H1 (cell line): ENCODE measurements at regions not wholly inside any gene's neighbourhood (a gene's known extent, or its start where the extent isn't known, plus 50 kb on each side); places are given as distances from the start of the nearest gene placed in this dataset.
A peak's percentile ranks its signal among the peaks of the same experiment; 100 is the strongest.

Source experiments
- CTCF ChIA-PET: fragments of 300-600 bp; sonication (Branson Sonifier 250); formaldehyde crosslinking; loops from one replicate; lab custom pipeline; 2021; ENCODE audit not compliant: partially characterized antibody; lab: Charles Lee
- POLR2A ChIA-PET: fragments of 300-600 bp; sonication (Branson Sonifier 250); formaldehyde crosslinking; loops from one replicate; lab custom pipeline; 2021; ENCODE audit warnings: inconsistent platforms; ENCODE audit not compliant: partially characterized antibody; lab: Charles Lee
- DNase-seq, 2 experiments: peaks; one replicate each; pipeline versions ENCODE4 v3.0.0 to v3.0.0-alpha.2; 2010 to 2022; ENCODE audit warnings: low spot score in 2 of 2, low read depth in 1 of 2, mixed read lengths in 1 of 2
- FAIRE-seq: peaks from 2 replicates; lab custom pipeline; 2011; peaks lifted over from hg19 to GRCh38; lab: Jason Lieb, UNC
- H2AFZ ChIP-seq: 2 replicates; pipeline ENCODE4 v1.8.1; 2012; ENCODE audit warnings: low read length, inconsistent platforms
- H2AK5ac ChIP-seq: 2 replicates; pipeline ENCODE4 v1.6.1; 2013; ENCODE audit warnings: low read depth, low read length
- H2BK120ac ChIP-seq: replicated peaks from 2 replicates; pipeline ENCODE3; 2013; ENCODE audit warnings: low read depth, low read length, inconsistent platforms
- H2BK12ac ChIP-seq: 2 replicates; pipeline ENCODE4 v1.6.1; 2013; ENCODE audit warnings: low read depth, low read length
- H2BK15ac ChIP-seq: 2 replicates; pipeline ENCODE4 v1.6.1; 2013; ENCODE audit warnings: low read length
- H2BK20ac ChIP-seq: 2 replicates; pipeline ENCODE4 v1.6.1; 2013; ENCODE audit warnings: low read length
- H2BK5ac ChIP-seq: 2 replicates; pipeline ENCODE4 v1.6.1; 2013; ENCODE audit warnings: low read depth, low read length
- H3K14ac ChIP-seq: 2 replicates; pipeline ENCODE4 v1.6.1; 2013; ENCODE audit warnings: inconsistent platforms; ENCODE audit not compliant: insufficient read length
- H3K18ac ChIP-seq: 2 replicates; pipeline ENCODE4 v1.6.1; 2013; ENCODE audit warnings: low read length; ENCODE audit errors: extremely low read depth
- H3K23ac ChIP-seq: 2 replicates; pipeline ENCODE4 v1.6.1; 2013; ENCODE audit warnings: inconsistent platforms; ENCODE audit not compliant: insufficient read length
- H3K23me2 ChIP-seq: 2 replicates; pipeline ENCODE4 v1.6.1; 2013; ENCODE audit warnings: low read depth, low read length
- H3K27ac ChIP-seq: 2 replicates; pipeline ENCODE4 v1.6.1; 2011; ENCODE audit warnings: low read depth, low read length, inconsistent platforms
- H3K27me3 ChIP-seq, 4 experiments: replicated peaks in 1 of 4; 1 replicate in 1 of 4; 2 replicates in 3 of 4; pipeline versions ENCODE4 v1.6.1 to v1.8.1; 2011 to 2013; ENCODE audit warnings: low read length in 3 of 4, mild to moderate bottlenecking in 3 of 4, inconsistent platforms in 2 of 4, mixed read lengths in 2 of 4, moderate library complexity in 1 of 4; ENCODE audit not compliant: control insufficient read depth in 3 of 4, insufficient read depth in 3 of 4; ENCODE audit errors: extremely low read depth in 1 of 4
- H3K36me3 ChIP-seq, 4 experiments: 2 replicates each; pipeline versions ENCODE4 v1.6.1 to v1.8.1; 2011 to 2013; ENCODE audit warnings: mild to moderate bottlenecking in 4 of 4, low read length in 3 of 4, moderate library complexity in 2 of 4, control low read depth in 1 of 4, inconsistent platforms in 1 of 4; ENCODE audit not compliant: insufficient read depth in 4 of 4, control insufficient read depth in 2 of 4
- H3K4ac ChIP-seq: replicated peaks from 2 replicates; pipeline ENCODE3; 2013; ENCODE audit warnings: low read length, low read depth, mixed read lengths, inconsistent platforms; ENCODE audit not compliant: insufficient read length
- H3K4me1 ChIP-seq, 4 experiments: replicated peaks in 1 of 4; 1 replicate in 1 of 4; 2 replicates in 3 of 4; pipeline versions ENCODE4 v1.6.1 to v1.8.1; 2011 to 2013; ENCODE audit warnings: low read length in 3 of 4, inconsistent platforms in 2 of 4, mixed read lengths in 1 of 4; ENCODE audit not compliant: insufficient read depth in 4 of 4, control insufficient read depth in 3 of 4
- H3K4me2 ChIP-seq, 2 experiments: 2 replicates each; pipeline versions ENCODE4 v1.6.1 to v1.8.1; 2011 to 2013; ENCODE audit warnings: low read depth in 2 of 2, low read length in 2 of 2, control low read depth in 1 of 2, inconsistent platforms in 1 of 2, mild to moderate bottlenecking in 1 of 2; ENCODE audit not compliant: insufficient read depth in 1 of 2
- H3K4me3 ChIP-seq, 4 experiments: fragments of 200-600, 300-600 bp in 1 of 4; sonication (generic), shearing (Covaris generic), sonication (Bioruptor Twin) in 1 of 4; 2 replicates each; pipeline versions ENCODE4 v1.5.1 to v1.8.1; 2011 to 2016; ENCODE audit warnings: low read length in 4 of 4, low read depth in 3 of 4, control low read depth in 2 of 4, inconsistent platforms in 2 of 4, mild to moderate bottlenecking in 2 of 4, mixed read lengths in 1 of 4, moderate library complexity in 1 of 4; ENCODE audit not compliant: insufficient read depth in 2 of 4; ENCODE audit errors: extremely low read depth in 1 of 4
- H3K56ac ChIP-seq: replicated peaks from 2 replicates; pipeline ENCODE3; 2013; ENCODE audit warnings: low read depth, mild to moderate bottlenecking, mixed read lengths, low read length, inconsistent platforms; ENCODE audit not compliant: insufficient read length
- H3K79me1 ChIP-seq: 2 replicates; pipeline ENCODE4 v1.6.1; 2013; ENCODE audit warnings: low read depth, low read length, control low read depth
- H3K79me2 ChIP-seq, 2 experiments: 2 replicates each; pipeline versions ENCODE4 v1.6.1 to v1.8.1; 2012 to 2013; ENCODE audit warnings: low read length in 2 of 2, mild to moderate bottlenecking in 2 of 2, inconsistent platforms in 1 of 2; ENCODE audit not compliant: insufficient read depth in 2 of 2, control insufficient read depth in 1 of 2
- H3K9ac ChIP-seq, 4 experiments: replicated peaks in 1 of 4; 1 replicate in 1 of 4; 2 replicates in 3 of 4; pipeline versions ENCODE4 v1.6.1 to v1.8.1; 2011 to 2013; ENCODE audit warnings: low read depth in 3 of 4, low read length in 3 of 4, control low read depth in 2 of 4, mild to moderate bottlenecking in 2 of 4, moderate library complexity in 2 of 4, inconsistent platforms in 1 of 4; ENCODE audit errors: extremely low read depth in 1 of 4
- H3K9me3 ChIP-seq, 2 experiments: 2 replicates each; pipeline versions ENCODE4 v1.6.1 to v1.8.1; 2012 to 2013; ENCODE audit warnings: mild to moderate bottlenecking in 2 of 2, moderate library complexity in 2 of 2, control low read depth in 1 of 2, inconsistent platforms in 1 of 2, low read depth in 1 of 2, low read length in 1 of 2, mixed read lengths in 1 of 2; ENCODE audit not compliant: insufficient read depth in 2 of 2
- H4K20me1 ChIP-seq, 2 experiments: replicated peaks in 1 of 2; 2 replicates each; pipeline versions ENCODE3 to v1.8.1; 2011 to 2013; ENCODE audit warnings: inconsistent platforms in 2 of 2, low read length in 2 of 2, mild to moderate bottlenecking in 1 of 2; ENCODE audit not compliant: insufficient read depth in 2 of 2, control insufficient read depth in 1 of 2
- H4K5ac ChIP-seq: 2 replicates; pipeline ENCODE4 v1.6.1; 2013; ENCODE audit warnings: low read length, low read depth, mixed read lengths, inconsistent platforms; ENCODE audit not compliant: insufficient read length
- H4K8ac ChIP-seq: 2 replicates; pipeline ENCODE4 v1.8.0; 2013; ENCODE audit warnings: mild to moderate bottlenecking, moderate library complexity, low read length, inconsistent platforms; ENCODE audit not compliant: insufficient read depth; ENCODE audit errors: extremely low read depth
- H4K91ac ChIP-seq: replicated peaks from 2 replicates; pipeline ENCODE3; 2013; ENCODE audit warnings: low read length, mixed read lengths, inconsistent platforms; ENCODE audit not compliant: insufficient read length
- SP2 ChIP-seq: IDR thresholded peaks from 2 replicates; pipeline ENCODE4 v1.6.1; 2012; ENCODE audit warnings: mild to moderate bottlenecking, low read length, inconsistent platforms
- WGBS, 2 experiments: shearing (Covaris generic) in 1 of 2; methylation state at CpG; one replicate each; pipeline versions ENCODE4 v1.1.6 to v1.1.7; 2013 to 2015; ENCODE audit warnings: low lambda C conversion rate in 2 of 2, mixed read lengths in 2 of 2, inconsistent platforms in 1 of 2, low coverage in 1 of 2, missing lambda C conversion rate in 1 of 2; ENCODE audit not compliant: insufficient replicate concordance in 2 of 2, insufficient coverage in 1 of 2, insufficient read length in 1 of 2; ENCODE audit errors: extremely low coverage in 1 of 2, missing lambda C conversion rate in 1 of 2; 5-methylcytosine and 5-hydroxymethylcytosine counted together

DNA sequence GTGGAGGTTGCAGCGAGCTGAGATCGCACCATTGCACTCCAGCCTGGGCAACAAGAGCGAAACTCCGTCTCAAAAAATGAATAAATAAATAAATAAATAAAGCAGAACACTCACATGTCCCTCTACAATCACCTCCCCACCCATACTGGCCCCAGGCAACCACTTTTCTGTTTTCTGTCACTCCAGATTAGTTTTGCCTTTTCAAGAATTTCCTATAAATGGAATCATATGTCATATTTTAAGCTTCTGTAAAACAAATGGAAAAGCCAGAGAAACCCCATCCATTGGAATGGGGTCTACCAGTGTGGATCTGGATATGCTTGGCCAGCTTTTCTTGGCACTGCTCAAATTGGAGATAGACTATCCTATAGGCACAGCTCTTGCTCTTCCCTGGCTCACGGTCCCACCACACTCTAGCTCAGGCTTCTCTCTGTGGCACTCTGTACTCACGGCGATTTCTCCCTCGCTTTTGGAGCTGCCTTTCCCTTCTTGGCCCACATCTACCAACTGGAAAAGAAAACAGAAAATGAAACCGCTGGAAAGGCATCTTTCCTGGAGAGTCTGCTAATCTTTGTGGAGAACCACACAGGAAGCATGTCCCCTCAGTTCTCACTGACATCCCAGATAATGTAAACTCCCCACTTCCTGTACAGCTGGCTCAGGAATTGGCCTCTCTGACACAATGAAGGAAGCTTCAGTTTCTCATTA is 210.1 kb downstream of the JCAD start:
- H3K9me3 ChIP-seq, result no peaks in the 10 kb centered on the region
- no peak overlapping the region for H3K14ac ChIP-seq
- H3K27me3 ChIP-seq, result no peaks in the 10 kb centered on the region
- H3K18ac ChIP-seq, result no peak overlapping the region
- DNase-seq, result no peak
- no peaks in the 10 kb centered on the region for H3K79me1 ChIP-seq
- H2BK5ac ChIP-seq, result no peak overlapping the region
- H2AFZ ChIP-seq, result 0 out of 2 replicates have a peak overlapping the region, but pooled peaks have one; percentile 65
- H3K4me3 ChIP-seq, result no peak overlapping the region
- H2BK20ac ChIP-seq, result no peak overlapping the region
- CTCF ChIA-PET, result interaction anchor here (0.8 to 1.3 kb wide), 3 partner anchors 9 to 37 kb away, joined by 3 to 7 read pairs (median 3); no protein-coding TSS in a partner anchor
- H3K4me2 ChIP-seq, result no peak overlapping the region
- no peak overlapping the region for H2BK12ac ChIP-seq
- no peak for FAIRE-seq
- H3K27ac ChIP-seq, result no peak overlapping the region
- H2BK120ac ChIP-seq, result no peak overlapping the region
- no peaks in the 10 kb centered on the region for H3K23me2 ChIP-seq
- H3K56ac ChIP-seq, result no peak overlapping the region
- no peak overlapping the region for H4K91ac ChIP-seq
- H2BK15ac ChIP-seq, result no peak overlapping the region
- H3K4me1 ChIP-seq, result no peaks in the 10 kb centered on the region
- H3K9ac ChIP-seq, result no peak overlapping the region
- POLR2A ChIA-PET, result no interaction called here
- no peaks in the 10 kb centered on the region for H3K79me2 ChIP-seq
- no peaks in the 10 kb centered on the region for H3K36me3 ChIP-seq
- no peak overlapping the region for H3K23ac ChIP-seq
- no peak overlapping the region for H4K8ac ChIP-seq
- H4K5ac ChIP-seq, result no peak overlapping the region
- TF ChIP-seq SP2, result no peak
- no peak overlapping the region for H3K4ac ChIP-seq
- no peaks in the 10 kb centered on the region for H4K20me1 ChIP-seq
- H2AK5ac ChIP-seq, result no peak overlapping the region
- 83% methylated on average over 9 of the region's 9 CpGs; no CpG with 5 or more reads in 1 of the 2 experiments for WGBS, 2 experiments
